ENCODE measurements at regions not wholly inside any gene's neighbourhood (a gene's known extent, or its start where the extent isn't known, plus 50 kb on each side); places are given as distances from the start of the nearest gene placed in this dataset.
"Not testable (repeated sequence)": the region's sequence is repeated elsewhere in the genome, so short reads cannot be mapped to it uniquely, and the experiment has no call there.

DNA sequence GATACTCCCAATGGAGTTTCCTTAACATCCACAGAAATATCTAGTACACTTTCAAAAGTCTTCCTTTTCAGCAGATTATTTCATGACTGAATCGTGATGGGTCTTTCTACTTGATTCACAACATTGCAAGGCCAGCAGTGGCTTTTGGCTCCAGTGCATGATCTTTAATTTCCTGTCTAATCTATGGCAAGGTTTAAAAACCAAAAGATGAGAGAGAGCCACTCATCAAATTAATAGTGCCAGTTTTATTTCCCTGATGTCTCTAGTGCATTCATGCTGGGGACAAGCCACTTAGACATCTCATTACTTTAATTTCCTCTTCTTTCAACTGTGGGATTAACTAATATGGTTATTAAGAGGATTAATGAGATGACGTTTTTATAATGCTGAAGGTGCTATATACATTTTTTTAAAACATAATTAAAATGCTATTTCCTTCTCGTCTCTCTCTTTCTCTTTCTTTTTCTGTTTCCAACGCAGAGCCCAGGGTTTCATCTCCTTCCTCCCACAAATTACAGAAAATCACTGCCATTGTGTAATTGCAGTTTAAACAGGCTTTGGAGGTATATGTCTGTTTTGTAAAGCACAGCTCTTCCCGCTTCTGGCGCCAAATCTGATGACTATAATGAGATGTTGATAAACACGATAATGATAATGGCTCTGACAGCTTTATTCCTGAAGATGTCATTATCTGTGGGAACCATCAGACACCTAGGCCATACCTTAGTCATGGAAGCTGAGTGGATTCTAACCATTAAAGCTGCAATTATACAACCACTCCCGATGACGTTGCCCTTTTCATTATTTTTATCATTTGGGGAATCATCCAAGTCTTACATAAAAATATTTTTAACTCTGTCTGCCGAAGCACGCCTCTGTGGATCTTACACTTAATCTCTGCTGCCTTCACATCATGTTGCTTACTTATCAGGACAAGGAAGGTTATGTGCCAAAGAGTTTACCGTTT, 103.1 kb upstream of the PPM1H start:
- no peak for DNase-seq

- no peak for DNase-seq
These were observed 102.0 kb upstream of the PPM1H start for GRCh38 chr12:63036974-63037335.

- DNase-seq: no peak
These were observed 101.4 kb upstream of the PPM1H start for GRCh38 chr12:63036216-63036973.

DNA sequence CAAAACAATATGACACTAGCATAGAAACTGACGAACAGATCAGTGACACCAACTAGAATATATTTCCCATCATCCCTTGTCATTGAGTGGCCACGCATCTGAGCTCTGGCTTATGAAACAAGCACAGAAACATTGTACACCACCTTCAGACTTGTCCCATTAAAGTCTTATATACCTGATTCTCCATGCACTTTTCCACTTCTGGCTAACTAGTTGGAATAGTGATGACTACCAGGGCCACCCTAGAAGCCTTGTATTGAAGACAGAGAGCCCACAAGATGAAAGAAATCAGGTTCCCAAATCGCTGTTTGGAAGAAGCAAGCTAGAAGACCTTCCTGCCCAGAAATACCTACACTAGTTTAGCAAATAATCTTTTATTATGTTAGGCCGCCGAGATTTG, 99.7 kb upstream of the PPM1H start:
- no peak for DNase-seq

GRCh38 chr12:63029676-63030075, 94.7 kb upstream of the PPM1H start:
- no peak for DNase-seq

GRCh38 chr12:63028951-63029350, 94.0 kb upstream of the PPM1H start:
- DNase-seq: no peak

DNA sequence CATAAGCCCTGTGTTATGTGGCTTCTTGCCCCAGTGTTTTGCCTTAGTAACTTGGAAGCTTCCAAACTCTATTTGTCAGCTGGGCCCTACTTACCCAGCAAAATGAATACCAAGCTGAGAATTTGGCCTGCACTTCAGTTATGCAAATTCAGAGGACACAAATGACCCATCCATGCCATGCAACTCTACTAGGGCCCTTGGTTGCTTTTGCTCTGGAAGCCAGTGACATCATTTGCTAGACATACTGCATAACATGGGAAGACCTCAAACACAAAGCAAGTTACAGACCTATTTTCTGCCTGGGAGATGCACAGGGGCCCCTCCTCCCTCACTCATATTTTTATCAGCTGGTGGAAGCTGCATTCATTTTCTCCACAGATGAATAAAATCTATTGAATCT, 90.2 kb upstream of the PPM1H start:
- no peak for DNase-seq

- DNase-seq: no peak
These were observed 89.0 kb upstream of the PPM1H start for GRCh38 chr12:63023926-63024325.

DNA sequence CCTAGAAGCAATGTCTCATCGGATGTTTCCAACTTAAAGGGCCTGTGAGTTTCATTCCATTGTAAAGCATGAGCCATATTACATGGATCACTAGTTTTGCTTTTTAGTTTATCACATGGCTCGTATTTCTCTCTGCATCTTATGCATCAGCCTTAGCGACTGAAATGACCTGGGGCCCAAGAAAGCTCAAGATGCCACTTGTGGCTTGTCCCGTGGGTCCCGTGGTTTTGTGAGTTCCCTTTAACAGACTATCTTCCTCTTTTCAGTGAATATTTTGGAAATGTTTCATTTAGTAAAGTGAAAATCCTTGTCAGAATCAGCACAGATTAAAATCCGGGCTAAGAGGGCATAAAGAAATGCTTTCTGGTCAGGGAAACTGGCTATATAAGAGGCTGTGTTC, 86.2 kb upstream of the PPM1H start:
- peak; percentile 72 for DNase-seq

DNA sequence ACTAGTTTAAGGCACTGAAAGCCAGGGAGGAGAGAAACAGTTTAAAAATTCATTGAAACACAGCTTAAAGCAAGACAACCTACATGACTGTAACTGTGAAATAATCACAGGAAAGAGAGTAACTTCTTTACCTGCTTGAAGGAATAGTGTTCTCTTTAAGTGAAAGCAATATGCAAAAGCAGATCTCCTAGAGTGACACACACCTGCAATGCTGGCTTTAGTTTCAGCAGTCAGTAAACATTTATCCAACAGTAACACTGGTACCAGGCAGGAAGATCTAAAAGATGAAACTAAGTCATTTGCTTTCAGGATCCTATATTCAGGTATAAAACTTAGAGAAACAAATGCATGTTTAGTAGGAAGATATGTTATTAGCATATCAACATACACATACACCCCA, 85.3 kb upstream of the PPM1H start:
- no peak for DNase-seq

DNA sequence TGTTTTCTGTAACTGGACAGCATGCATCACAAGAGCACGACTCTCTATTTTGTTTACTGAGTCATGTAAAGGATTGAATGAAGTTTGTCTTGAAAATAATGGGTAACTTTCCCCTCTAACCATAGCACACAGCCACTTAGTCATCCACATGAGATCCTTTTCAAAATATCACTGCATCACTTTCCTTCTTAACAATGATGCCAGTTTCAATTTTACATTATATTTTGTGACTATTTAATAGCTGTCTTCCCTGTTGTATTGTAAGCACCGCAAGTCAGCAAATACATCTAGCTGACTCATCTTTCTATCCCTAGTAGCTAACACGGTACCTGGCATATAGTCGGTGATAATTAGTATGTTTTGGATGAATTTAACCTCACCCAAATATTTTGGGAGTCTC, 83.3 kb upstream of the PPM1H start:
- no peak for DNase-seq

GRCh38 chr12:63013302-63013701, 78.4 kb upstream of the PPM1H start:
- DNase-seq: no peak

GRCh38 chr12:63010698-63011097, 75.7 kb upstream of the PPM1H start:
- no peak for DNase-seq

DNA sequence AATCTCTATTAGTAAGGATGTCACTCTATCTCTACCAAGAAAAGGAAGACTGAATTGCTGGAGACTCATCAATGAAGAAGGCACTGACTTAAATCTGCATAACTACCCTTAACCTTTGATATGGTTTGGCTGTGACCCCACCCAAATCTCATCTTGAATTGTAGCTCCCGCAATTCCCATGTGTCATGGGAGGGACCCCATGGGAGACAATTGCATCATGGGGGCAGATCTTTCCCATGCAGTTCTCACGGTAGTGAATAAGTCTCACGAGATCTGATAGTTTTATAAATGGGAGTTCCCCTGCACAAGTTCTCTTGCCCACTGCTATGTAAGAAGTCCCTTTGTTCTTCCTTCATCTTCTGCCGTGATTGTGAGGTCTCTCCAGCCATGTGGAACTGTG, 73.4 kb upstream of the PPM1H start:
- DNase-seq: no peak

- no peak for DNase-seq
These were observed 72.8 kb upstream of the PPM1H start for GRCh38 chr12:63007726-63008125.

GRCh38 chr12:63006536-63006935, 71.6 kb upstream of the PPM1H start:
- no peak for DNase-seq

GRCh38 chr12:63005382-63005781, 70.4 kb upstream of the PPM1H start:
- DNase-seq: no peak

- DNase-seq: no peak
These were observed 68.4 kb upstream of the PPM1H start for GRCh38 chr12:63003223-63003819.

- DNase-seq: not testable (repeated sequence)
These were observed 67.1 kb upstream of the PPM1H start for GRCh38 chr12:63002059-63002458.

DNA sequence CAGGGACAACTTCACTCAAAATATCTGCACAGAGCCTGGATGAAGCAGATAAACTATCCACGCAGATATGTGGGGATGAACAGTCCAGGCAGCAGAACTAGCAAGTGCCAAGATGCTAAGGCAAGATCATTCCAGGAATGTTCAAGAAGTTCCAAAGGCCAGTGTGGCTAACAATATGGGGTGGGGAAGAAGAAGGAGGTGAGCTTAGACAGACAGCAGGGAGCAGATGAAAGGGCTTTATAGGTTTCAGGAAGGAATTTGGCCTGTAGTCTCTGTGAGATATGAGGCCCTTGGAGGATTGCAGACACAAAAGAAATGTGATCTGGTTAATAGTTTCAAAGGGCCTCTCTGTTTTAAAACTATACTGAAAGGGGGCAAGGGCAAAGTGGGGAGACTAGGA, 63.5 kb upstream of the PPM1H start:
- no peak for DNase-seq

DNA sequence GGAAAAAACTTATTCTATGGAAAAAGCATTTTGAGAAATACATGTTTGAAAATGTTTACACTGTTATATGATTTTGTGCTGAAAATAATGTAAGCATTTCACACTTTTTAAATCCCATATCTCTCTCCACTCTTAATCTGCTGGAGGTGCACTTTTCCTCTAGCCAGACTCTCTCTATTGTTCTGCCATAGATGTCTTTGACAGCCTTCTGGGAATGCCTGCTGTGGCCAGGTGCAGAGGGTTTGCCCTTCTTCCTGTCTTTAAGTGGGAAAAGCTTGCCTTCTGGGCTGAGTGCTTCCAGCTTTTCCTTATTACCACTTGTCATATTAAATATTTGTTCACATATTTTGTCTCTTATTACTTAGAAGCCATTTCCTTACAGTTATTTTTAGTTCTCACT, 60.1 kb upstream of the PPM1H start:
- no peak for DNase-seq

GRCh38 chr12:62986844-62987243, 51.9 kb upstream of the PPM1H start:
- no peak for DNase-seq

Measured in GDM1 (cell line).